HL-60/S4 (cell line): ENCODE measurements at regions not wholly inside any gene's neighbourhood (a gene's known extent, or its start where the extent isn't known, plus 50 kb on each side); places are given as distances from the start of the nearest gene placed in this dataset.
"Not testable (repeated sequence)": the region's sequence is repeated elsewhere in the genome, so short reads cannot be mapped to it uniquely, and the experiment has no call there.

Experiments
- in situ Hi-C: fragments of 300-500 bp; cut with MboI; formaldehyde crosslinking; loops from 2 replicates; pipeline ENCODE4 v1.14.3; 2022; ENCODE audit warnings: low sequenced_read_pairs

DNA sequence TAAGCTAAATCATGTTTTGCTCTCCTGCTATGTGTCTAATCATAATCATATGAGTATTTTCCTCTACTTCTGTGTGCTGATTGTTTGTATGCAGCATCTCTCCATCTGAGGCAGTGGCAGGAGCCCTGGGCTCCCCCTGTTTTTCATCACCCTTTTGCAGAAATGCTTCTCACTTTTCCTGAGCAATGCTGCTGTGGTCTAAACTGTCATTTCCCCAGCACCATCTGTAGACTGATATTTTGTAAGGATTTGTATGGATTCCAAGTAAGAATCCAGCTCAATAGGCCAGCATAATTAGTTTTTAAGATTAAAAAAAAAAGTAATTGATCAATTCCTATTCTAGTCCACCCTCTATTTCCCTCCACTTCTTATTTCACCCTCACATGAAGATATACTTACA lies 257.0 kb upstream of the CPHXL start:
- in situ Hi-C loops = no loop called here

GRCh38 chr16:75983741-75984381 lies 257.6 kb upstream of the CPHXL start:
- in situ Hi-C loops = no loop called here

DNA sequence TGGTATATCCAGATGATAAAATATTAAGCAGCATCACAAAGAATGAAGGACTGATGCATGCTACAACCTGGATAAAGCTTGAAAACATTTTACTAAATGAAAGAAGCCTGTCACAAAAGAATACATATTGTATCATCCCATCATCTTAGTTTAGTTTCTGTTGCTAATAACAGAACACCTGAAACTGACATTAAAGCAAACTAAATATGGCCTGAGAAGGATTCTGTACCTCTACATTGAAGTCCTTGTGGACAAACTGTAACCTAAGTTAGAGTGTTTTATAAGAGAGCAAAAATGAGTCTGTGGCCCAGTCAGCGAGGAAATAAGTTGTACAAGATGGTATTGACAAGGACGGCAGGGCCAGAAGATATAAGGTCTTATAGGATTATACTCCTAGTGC lies 261.0 kb upstream of the CPHXL start:
- in situ Hi-C loops = no loop called here

GRCh38 chr16:75996491-75996890 lies 270.2 kb upstream of the CPHXL start:
- in situ Hi-C loops = no loop called here

DNA sequence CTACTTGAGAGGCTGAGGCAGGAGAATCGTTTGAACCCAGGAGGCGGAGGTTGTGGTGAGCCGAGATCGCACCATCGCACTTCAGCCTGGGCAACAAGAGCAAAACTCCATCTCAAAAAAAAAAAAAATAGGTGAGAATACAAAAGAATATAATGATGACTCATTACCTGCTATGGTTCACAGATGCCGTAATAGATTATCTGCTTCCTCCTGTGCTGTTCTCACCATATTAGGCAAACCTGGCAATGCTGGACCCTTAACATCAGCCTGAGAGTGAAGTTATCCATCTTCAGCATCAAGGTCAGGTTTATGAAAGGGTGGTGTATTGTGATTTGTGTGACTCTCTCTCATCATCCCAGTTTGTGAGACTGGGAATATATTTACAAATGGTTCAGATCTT lies 271.3 kb upstream of the CPHXL start:
- in situ Hi-C loops = no loop called here

DNA sequence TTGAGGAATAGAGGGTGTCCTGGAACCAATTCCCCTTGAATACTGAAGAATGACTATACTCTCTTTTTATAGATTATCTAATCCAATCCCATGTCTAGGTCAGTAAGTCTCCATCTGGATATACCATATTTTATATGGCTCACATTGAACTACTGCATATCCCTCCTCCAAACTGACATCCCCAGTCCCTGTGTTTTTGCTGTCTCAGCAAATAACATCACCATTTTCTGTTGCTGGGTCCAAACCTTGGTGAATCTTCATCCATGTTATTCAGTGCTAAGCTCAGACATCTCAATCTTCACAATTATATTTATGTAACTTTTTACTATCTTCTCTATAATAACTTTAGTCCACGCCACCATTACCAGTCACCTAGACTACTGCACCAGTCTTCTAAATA lies 269.6 kb upstream of the CNTNAP4 start:
- in situ Hi-C loops = no loop called here

DNA sequence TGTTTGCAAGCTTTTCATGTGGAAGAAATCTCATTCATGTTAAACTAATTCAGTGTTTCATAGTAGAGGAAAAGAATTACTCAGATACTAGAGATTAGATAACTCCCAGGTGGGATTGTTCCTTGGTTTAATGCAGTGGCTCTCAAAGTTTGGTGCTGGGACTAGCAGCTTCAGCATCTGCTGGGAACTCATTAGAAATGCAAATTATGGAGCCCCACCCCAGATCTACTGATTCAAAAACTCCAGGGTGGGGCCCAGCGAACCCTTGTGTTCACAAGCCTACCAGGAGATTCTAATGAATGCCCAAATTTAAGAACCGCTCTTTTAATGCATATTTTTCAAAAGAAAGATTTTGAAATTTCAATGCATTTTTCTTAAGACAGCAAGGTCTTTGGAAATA lies 253.4 kb upstream of the CNTNAP4 start:
- in situ Hi-C loops = no loop called here

DNA sequence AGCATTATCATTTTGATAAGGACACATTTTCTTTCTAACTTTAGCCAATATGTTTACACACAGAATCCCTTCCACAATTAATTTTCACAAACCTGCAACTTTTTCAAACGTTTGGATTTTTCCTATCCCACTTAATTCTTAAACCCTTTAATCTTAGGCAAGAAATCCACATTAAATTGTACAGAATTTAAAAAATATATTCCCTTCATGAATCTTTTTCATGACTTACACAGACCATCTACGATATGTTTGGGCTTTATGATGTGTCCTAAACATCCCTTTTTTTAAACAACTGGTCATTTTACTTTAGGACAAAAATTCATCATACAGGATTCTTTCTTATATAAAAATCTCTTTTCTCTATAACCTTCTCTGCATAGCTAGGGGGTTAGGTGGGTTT lies 241.5 kb upstream of the CNTNAP4 start:
- in situ Hi-C loops = no loop called here

DNA sequence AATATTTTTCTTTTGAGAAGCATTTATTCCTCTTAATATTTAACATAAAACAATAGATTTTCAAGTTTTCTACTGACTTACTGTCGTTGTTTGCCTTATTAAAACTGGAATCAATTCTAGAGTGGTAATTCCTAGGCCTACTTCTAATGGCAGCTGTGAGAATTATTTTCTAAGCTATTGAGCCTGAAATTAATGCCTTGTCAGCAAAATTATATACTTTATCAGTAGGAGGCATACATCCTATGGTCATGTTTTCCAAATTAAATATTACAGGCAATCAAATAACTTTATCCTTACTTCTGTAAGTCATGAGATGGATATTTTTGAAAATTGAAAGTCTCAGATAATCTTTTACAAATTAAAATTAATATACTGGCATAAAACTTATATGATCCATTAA lies 239.1 kb upstream of the CNTNAP4 start:
- in situ Hi-C loops = no loop called here

DNA sequence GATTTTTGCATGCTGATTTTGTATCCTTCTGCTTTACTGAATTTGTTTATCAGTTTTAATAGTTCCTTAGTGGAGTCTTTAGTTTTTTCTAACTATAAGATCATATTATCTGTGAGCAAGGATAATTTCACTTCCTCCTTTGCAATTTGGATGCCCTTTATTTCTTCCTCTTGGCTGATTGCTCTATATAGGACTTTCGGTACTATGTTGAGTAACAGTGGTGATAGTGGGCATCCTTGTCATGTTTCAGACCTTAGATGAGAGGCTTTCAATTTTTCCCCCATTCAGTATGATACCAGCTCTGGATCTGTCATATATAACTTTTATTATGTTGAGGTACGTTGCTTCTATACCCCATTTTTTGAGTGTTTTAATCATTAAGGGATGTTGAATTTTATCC lies 224.5 kb upstream of the CNTNAP4 start:
- in situ Hi-C loops = no loop called here

DNA sequence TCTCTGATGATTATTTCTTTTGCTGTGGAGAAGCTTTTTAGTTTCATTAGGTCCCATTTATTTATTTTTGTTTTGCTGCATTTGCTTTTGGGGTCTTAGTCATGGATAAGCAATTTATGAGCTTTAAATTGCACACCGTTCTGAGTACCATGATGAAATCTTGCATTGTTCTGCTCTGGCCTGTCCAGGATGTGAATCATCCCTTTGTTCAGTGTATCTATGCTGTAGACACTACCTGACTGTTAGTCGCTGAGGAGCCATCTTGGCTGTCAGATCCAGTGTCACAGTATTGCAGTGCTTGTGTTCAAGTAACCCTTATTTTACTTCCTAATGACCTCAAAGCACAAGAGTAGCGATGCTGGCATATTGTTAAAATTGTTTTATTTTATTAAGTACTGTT lies 218.0 kb upstream of the CNTNAP4 start:
- in situ Hi-C loops = no loop called here

GRCh38 chr16:76059701-76060100 lies 217.5 kb upstream of the CNTNAP4 start:
- in situ Hi-C loops = no loop called here

- in situ Hi-C loops = no loop called here
Observed at GRCh38 chr16:76071690-76072089, 205.5 kb upstream of the CNTNAP4 start.

- in situ Hi-C loops = no loop called here
Observed at GRCh38 chr16:76081967-76082366, 195.2 kb upstream of the CNTNAP4 start.

- in situ Hi-C loops = no loop called here
Observed at GRCh38 chr16:76106647-76107046, 170.6 kb upstream of the CNTNAP4 start.

GRCh38 chr16:76108460-76108859 lies 168.7 kb upstream of the CNTNAP4 start:
- in situ Hi-C loops = no loop called here

- in situ Hi-C loops = no loop called here
Observed at GRCh38 chr16:76114681-76115080, 162.5 kb upstream of the CNTNAP4 start.

- in situ Hi-C loops = no loop called here
Observed at GRCh38 chr16:76118344-76118743, 158.9 kb upstream of the CNTNAP4 start.

DNA sequence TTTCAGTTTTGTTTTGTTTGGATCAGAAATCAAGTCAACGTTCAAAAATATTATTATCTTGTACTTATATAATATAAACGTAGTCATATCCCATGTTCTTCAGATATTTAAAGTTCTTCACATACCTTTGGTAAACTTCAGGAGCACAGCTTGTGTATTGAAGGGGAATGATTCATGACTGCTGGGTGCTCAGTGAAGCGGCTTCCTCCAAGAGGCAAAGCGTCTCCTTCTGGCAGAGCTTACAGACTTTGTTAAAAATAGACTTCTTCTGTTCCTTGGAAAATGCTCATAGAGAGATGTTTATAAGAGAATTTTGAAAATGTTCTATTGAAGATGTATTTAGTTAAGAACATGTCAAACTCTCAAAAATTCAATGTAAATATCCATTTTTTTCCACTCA lies 155.6 kb upstream of the CNTNAP4 start:
- in situ Hi-C loops = no loop called here

- in situ Hi-C loops = no loop called here
Observed at GRCh38 chr16:76123966-76124365, 153.2 kb upstream of the CNTNAP4 start.

DNA sequence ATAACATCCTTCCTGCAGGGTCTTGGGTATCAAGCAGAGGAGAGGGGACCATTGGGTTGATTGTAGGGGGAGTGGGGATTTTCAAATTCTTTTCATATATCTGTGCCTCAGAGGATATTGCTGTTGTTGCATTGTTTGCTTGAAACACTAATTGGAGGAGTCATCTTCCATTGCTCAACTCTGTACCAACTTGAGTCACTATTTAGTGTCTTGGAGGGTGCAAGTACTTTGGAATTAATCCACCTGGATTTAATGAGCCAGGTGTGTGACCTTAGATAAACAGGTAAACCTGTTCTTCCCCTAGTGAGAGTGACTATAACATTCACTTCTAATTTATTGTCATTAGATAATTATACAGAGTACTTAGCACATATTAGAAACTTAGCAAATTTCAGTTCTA lies 151.3 kb upstream of the CNTNAP4 start:
- in situ Hi-C loops = no loop called here

- in situ Hi-C loops = not testable (repeated sequence)
Observed at GRCh38 chr16:76138056-76138455, 139.1 kb upstream of the CNTNAP4 start.

- in situ Hi-C loops = no loop called here
Observed at GRCh38 chr16:76157629-76158028, 119.6 kb upstream of the CNTNAP4 start.
